Body of pancreas (tissue), 4 donors: ENCODE measurements at regions not wholly inside any gene's neighbourhood (a gene's known extent, or its start where the extent isn't known, plus 50 kb on each side); places are given as distances from the start of the nearest gene placed in this dataset.

Experiments
- CTCF ChIP-seq, 7 experiments: fragments of 450-650 bp in 4 of 7; fragments of 200-600 bp in 3 of 7; sonication (generic) in 3 of 7; IDR thresholded peaks; one replicate each; pipeline ENCODE4 v1.5.1; 2016 to 2019; ENCODE audit warnings: antibody characterized with exemption in 7 of 7
- POLR2A ChIP-seq, 3 donors: fragments of 450-650 bp; IDR thresholded peaks; one replicate each; pipeline ENCODE4 v1.6.1; 2016; ENCODE audit warnings: antibody characterized with exemption in 3 of 3, mild to moderate bottlenecking in 2 of 3

DNA sequence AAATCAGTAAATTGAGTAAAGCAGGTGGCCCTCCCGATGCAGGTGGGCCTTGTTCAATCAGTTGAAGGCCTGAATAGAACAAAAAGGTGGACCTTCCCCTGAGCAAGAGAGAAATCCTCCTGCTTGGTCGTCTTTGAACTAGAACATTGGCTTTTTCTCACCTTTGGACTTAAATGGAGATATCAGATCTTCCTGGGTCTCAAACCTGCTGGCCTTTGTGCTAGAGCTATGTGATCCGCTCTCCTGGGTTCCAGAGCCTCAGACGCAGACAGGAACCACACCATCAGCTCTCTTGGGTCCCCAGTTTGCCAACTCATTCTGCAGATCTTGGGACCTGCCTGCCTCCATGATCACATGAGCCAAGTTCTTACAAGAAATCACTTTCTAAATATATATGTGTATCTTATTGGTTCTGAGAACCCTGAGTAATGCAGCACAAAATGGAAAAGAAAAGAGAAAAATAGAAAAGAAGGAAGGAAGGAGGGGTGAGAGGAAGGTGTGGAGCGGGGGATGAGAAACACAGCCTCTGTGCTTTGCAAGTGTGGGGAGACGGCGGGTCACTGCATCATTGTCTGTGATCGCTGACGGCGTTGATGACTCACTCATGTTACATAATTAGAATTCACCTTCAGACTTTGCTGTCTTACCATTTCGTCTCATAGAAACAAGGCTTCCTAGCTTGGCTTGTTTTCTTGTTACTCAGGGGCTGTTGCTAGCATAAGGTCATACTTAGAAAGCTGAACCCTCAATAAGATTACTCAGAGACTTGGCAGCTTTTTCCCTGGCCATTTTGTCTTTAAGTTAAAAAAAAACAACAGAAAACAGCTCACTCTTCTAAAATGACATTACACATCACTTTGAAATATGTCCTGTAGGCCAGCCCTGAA, 85.7 kb upstream of the NEDD9 start:
- no peak for TF ChIP-seq CTCF (IDR thresholded peaks at IDR 0.05)
- TF ChIP-seq POLR2A (IDR thresholded peaks at IDR 0.05) = no peak
